ENCODE measurements at regions not wholly inside any gene's neighbourhood (a gene's known extent, or its start where the extent isn't known, plus 50 kb on each side); places are given as distances from the start of the nearest gene placed in this dataset.
"Not testable (repeated sequence)": the region's sequence is repeated elsewhere in the genome, so short reads cannot be mapped to it uniquely, and the experiment has no call there.

DNA sequence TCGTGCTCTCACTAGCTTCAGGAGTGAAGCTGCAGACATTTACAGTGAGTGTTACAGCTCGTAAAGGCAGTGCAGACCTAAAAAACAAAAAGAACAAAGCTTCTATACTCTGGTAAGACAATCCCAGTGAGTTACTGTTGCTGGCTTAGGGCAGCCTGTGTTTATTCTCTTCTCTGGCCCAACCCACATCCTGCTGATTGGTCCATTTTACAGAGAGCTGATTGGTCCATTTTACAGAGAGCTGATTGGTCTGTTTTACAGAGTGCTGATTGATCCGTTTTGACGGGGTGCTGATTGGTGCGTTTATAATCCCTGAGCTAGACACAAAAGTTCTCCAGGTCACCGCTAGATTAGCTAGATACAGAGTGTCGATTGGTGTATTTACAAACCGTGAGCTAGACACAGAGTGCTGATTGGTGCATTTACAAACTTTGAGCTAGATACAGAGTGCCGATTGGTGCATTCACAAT is 158.0 kb downstream of the KLRB1 start:
- DNase-seq: not testable (repeated sequence)

DNA sequence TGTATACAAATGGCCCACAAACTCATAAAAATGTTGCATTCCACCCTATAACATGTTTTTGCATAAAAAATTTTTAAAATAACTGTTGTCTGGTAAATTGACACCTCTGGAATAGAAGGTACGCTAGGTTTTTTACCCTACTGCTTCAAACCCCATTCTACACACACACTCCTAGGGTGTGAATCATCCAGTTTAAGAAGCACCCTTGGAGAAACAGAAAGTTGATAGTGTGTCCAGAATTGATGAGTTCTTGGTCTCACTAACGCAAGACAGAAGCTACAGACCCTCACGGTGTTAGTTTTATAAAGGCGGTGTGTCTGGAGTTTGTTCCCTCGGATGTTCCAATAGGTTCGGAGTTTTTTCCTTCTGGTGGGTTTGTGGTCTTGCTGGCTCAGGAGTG is 158.5 kb downstream of the KLRB1 start:
- DNase-seq: no peak

DNA sequence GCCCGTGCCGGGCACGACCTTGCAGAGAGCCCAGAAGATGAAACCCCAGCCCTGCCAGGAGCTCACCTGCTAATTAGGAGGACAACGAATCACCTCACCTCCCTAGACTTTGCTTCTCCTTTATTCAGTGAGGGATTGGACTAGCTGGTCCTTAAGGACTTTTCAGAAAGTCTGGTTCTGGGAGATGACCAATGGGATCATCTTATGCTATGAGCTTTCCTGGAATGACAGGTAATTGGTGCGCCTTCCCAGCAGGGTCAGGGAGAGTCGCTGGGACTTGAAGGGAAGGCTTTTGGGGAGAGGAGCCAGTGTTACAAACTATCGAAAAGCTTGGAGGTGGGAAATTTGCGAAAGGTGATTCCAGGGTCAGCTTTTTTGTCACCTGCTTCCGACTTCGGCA is 159.1 kb downstream of the KLRB1 start:
- not testable (repeated sequence) for DNase-seq

- DNase-seq: peak; percentile 85 to 86
These were observed 159.7 kb downstream of the KLRB1 start for GRCh38 chr12:9447791-9448614.

GRCh38 chr12:9446883-9447761 is 160.6 kb downstream of the KLRB1 start:
- DNase-seq: not testable (repeated sequence)

GRCh38 chr12:9440428-9440827 is 167.3 kb downstream of the KLRB1 start:
- DNase-seq: not testable (repeated sequence)

- DNase-seq: not testable (repeated sequence)
These were observed 172.0 kb downstream of the KLRB1 start for GRCh38 chr12:9435682-9436081.

DNA sequence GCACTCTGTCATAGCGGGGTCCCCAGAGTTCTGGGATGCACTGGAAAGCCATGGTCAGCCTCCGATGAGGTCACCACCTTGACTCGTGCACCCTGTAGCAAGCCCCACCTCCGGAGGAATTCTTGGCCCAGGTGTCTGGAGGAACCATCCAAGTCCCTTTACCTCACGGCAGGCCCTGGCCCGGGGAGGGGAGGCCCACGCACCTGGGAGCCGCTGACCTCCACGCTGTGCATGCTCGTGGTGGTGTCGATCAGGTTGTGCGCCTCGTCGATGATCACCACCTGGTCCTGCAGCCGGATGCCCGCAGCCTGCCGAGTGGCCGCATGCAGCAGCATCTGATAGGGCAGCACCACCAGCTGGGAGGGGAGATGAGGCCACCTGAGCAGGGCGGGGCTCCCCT is 177.3 kb downstream of the KLRB1 start:
- DNase-seq: not testable (repeated sequence)

DNA sequence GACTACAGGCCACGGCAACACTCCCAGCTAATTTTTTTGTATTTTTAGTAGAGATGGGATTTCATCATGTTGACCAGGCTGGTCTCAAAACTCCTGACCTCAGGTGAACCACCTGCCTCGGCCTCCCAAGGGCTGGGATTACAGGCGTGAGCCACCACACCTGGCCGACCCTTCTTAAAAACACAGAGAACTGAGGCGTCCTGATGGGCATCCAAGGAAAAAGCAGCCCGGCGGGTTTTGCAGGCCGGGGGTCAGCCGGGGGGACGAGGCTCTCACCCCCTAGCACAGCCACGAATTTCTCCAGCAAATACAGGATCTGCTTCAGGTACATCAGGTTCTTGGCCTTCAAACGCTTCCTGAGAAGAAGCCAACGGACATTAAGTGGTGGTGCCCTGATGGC is 178.9 kb downstream of the KLRB1 start:
- DNase-seq: not testable (repeated sequence)

DNA sequence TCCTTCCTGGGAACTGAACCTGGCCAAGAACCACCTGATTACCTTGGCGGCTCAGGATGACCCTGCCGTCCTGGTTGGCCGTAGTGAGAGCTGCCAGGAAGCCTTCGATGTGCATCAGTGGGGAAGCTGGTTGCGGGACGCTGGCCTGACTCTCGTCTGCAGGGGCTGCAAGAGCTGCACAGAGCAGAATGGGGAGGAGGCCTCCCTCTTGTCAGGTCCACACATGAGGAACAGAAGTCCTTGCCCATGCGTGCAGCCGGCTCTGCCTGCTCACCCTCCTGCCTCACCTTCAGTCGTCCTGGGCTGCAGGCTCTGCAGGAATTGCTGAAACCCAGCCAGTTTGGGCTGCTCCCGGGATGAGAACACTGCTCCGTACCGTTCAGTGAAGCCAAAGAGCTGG is 182.3 kb downstream of the KLRB1 start:
- not testable (repeated sequence) for DNase-seq

DNA sequence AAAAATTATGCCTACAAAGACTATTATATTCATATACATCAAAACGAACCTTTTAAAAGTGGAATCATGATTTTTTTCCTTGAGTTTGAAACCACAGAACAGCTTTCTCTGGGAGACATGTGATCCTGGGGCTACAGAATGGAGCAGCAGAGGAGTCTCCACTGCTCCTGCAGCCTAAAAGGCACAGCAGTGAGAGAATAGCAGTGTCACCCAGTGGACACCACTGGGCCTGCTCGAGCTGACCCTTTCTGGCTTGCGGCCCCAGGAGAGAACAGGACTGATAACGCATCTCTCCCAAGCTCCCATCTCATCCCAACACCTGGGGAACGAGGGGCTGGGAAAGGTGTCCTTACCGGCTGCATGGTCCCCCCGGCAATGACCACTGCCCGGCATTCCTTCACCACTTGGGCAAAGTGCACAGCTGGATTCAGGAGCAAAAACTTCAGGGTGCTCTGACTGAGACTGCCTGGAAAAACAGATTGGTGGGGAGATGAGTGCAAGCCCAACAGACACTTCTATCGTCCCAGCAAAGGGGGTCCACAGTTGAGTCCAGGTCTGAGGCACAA is 183.5 kb downstream of the KLRB1 start:
- DNase-seq: not testable (repeated sequence)

DNA sequence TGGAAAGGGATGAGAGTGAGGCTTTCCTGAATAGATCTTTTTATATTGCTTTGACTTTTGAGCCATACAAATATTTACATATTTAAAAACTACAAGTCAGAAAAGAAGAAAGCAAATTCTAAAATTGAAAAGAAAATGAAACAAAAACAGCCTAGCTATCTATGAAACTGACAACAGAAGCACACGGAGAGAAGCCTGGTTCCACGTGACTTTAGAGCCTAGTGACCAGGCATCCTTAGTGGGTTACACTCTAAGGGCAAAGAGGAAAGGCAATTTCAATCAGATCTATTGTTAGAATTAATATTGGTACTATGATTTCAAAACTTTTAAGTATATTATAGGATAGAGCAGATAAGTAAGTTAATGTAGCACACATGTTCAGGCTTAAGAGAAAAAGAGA is 185.0 kb downstream of the KLRB1 start:
- not testable (repeated sequence) for DNase-seq

DNA sequence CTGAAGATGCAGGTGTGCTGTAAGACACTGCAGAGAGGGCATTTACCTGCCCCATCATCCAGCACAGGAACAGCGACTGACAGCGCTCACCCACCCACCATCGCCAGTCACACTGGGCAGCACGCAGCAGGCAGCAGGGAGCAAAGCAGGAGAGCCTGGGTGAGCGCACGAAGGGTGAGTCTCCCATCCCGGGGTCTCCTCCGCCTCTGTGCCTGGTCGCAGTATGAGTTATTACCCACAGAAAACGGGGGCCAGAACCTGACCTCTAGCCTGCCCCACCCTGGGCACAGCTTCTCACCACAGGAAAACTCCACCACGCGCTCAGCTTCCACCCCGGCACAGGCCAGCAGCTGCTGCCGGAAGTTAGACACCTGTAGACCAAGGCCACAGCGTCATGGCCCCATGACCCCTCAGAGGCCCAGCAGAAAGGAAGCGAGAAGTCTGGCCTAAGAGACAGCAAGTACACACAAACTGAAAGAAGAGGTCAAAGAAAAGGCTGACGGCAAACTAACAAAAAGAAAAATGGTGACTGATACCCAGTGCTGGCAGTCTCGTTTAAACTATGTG is 186.1 kb downstream of the KLRB1 start:
- DNase-seq: not testable (repeated sequence)

GRCh38 chr12:9420817-9421519 is 186.7 kb downstream of the KLRB1 start:
- not testable (repeated sequence) for DNase-seq

GRCh38 chr12:9418669-9419041 is 189.1 kb downstream of the KLRB1 start:
- DNase-seq: not testable (repeated sequence)

- DNase-seq: not testable (repeated sequence)
These were observed 189.6 kb downstream of the KLRB1 start for GRCh38 chr12:9417947-9418668.

DNA sequence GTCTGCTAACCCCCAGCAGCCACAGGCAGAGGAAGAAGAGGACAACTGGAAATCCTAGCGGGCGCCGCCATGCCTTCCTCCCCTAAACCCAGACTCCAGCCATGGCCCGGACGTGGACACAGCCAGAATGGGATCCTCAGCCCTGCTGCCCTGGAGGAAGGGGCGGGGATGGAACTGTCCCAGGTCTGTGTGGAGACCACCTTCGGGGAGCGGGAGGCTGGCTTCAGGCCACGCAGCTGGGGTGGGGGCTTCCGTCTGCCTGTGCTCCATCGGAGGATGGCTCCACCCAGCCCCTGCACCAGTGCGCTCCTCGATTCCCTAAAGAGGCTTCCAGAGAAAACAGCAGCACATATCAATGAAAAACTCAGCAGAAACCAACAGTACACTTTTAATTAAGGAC is 190.4 kb downstream of the KLRB1 start:
- DNase-seq: not testable (repeated sequence)

DNA sequence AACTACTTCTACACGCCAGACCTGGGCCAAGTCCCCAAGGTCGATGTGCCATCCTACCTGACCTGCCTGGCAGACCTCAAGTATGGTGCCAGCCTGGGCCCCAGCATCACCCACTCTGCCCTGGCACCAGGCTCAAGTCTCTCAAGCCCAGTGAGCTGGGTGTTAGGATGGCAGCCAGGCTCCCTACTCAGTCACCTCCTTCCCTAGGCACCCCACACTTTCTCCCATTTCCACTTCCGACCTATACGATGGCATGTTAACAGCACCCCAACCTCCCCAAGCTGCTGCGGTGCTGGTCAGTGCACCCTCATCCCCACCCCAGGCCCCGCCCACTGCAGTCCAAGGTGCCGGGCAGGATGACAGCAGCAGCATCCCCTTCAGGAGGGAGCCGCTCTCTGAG is 191.4 kb downstream of the KLRB1 start:
- DNase-seq: not testable (repeated sequence)

GRCh38 chr12:9415898-9416297 is 191.8 kb downstream of the KLRB1 start:
- not testable (repeated sequence) for DNase-seq

GRCh38 chr12:9413862-9414261 is 193.9 kb downstream of the KLRB1 start:
- not testable (repeated sequence) for DNase-seq

Measured in right lung (tissue), 2 donors.